Fibroblast of peridontal ligament (primary cell): ENCODE measurements at regions not wholly inside any gene's neighbourhood (a gene's known extent, or its start where the extent isn't known, plus 50 kb on each side); places are given as distances from the start of the nearest gene placed in this dataset.
"Not testable (repeated sequence)": the region's sequence is repeated elsewhere in the genome, so short reads cannot be mapped to it uniquely, and the experiment has no call there.

Experiments
- DNase-seq: peaks from one replicate; pipeline ENCODE4 v3.0.0-alpha.2; 2010; ENCODE audit errors: extremely low read depth

- no peak for DNase-seq
These were observed 336.6 kb downstream of the DSC3 start for GRCh38 chr18:30705943-30706342.

GRCh38 chr18:30698571-30698970 is 344.0 kb downstream of the DSC3 start:
- DNase-seq = no peak

GRCh38 chr18:30696201-30696600 is 346.3 kb downstream of the DSC3 start:
- DNase-seq = no peak

- no peak for DNase-seq
These were observed 347.8 kb downstream of the DSC3 start for GRCh38 chr18:30694773-30695172.

GRCh38 chr18:30689216-30689615 is 353.3 kb downstream of the DSC3 start:
- DNase-seq = no peak

- DNase-seq = no peak
These were observed 355.0 kb downstream of the DSC3 start for GRCh38 chr18:30687501-30687900.

GRCh38 chr18:30684825-30685481 is 357.6 kb downstream of the DSC3 start:
- DNase-seq = no peak

- no peak for DNase-seq
These were observed 358.7 kb downstream of the DSC3 start for GRCh38 chr18:30683836-30684235.

- no peak for DNase-seq
These were observed 359.9 kb downstream of the DSC3 start for GRCh38 chr18:30682672-30683071.

GRCh38 chr18:30679285-30679930 is 363.1 kb downstream of the DSC3 start:
- no peak for DNase-seq

GRCh38 chr18:30677813-30678212 is 364.7 kb downstream of the DSC3 start:
- DNase-seq = not testable (repeated sequence)

- no peak for DNase-seq
These were observed 366.5 kb downstream of the DSC3 start for GRCh38 chr18:30676053-30676480.

GRCh38 chr18:30675493-30675892 is 367.0 kb downstream of the DSC3 start:
- no peak for DNase-seq

GRCh38 chr18:30675072-30675471 is 367.5 kb downstream of the DSC3 start:
- DNase-seq = no peak

- DNase-seq = no peak
These were observed 367.9 kb downstream of the DSC3 start for GRCh38 chr18:30674596-30674995.

- not testable (repeated sequence) for DNase-seq
These were observed 370.1 kb downstream of the DSC3 start for GRCh38 chr18:30672439-30672838.

- no peak for DNase-seq
These were observed 384.2 kb downstream of the DSC3 start for GRCh38 chr18:30658306-30658705.

GRCh38 chr18:30652387-30652786 is 390.2 kb downstream of the DSC3 start:
- no peak for DNase-seq

GRCh38 chr18:30650499-30650898 is 392.0 kb downstream of the DSC3 start:
- DNase-seq = no peak

- no peak for DNase-seq
These were observed 398.4 kb downstream of the DSC3 start for GRCh38 chr18:30644158-30644557.

GRCh38 chr18:30639361-30639760 is 403.2 kb downstream of the DSC3 start:
- no peak for DNase-seq

GRCh38 chr18:30634249-30634648 is 408.3 kb downstream of the DSC3 start:
- DNase-seq = no peak

GRCh38 chr18:30632071-30632698 is 410.4 kb downstream of the DSC3 start:
- no peak for DNase-seq
